SHP77 treated with DMSO at 0.1 percent for 48 hours (cell line): ENCODE measurements at regions not wholly inside any gene's neighbourhood (a gene's known extent, or its start where the extent isn't known, plus 50 kb on each side); places are given as distances from the start of the nearest gene placed in this dataset.

ENCODE experiments used
- DNase-seq: peaks from one replicate; lab custom pipeline; 2025; lab: John Stamatoyannopoulos, UW

- no peak for DNase-seq
Observed at GRCh38 chr22:48695251-48695650, 1132.4 kb downstream of the BRD1 start.

- no peak for DNase-seq
Observed at GRCh38 chr22:48694296-48694883, 1133.3 kb downstream of the BRD1 start.

- DNase-seq = no peak
Observed at GRCh38 chr22:48693377-48694135, 1134.1 kb downstream of the BRD1 start.

GRCh38 chr22:48692734-48693376, 1134.8 kb downstream of the BRD1 start:
- DNase-seq = no peak

GRCh38 chr22:48691431-48691851, 1136.2 kb downstream of the BRD1 start:
- DNase-seq = no peak

- DNase-seq = no peak
Observed at GRCh38 chr22:48690583-48691317, 1136.9 kb downstream of the BRD1 start.

GRCh38 chr22:48689206-48689605, 1138.5 kb downstream of the BRD1 start:
- DNase-seq = no peak

GRCh38 chr22:48688366-48688765, 1139.3 kb downstream of the BRD1 start:
- no peak for DNase-seq

- DNase-seq = no peak
Observed at GRCh38 chr22:48687606-48688005, 1140.1 kb downstream of the BRD1 start.

GRCh38 chr22:48686694-48687302, 1140.9 kb downstream of the BRD1 start:
- DNase-seq = no peak

GRCh38 chr22:48685767-48686166, 1141.9 kb downstream of the BRD1 start:
- DNase-seq = no peak

- DNase-seq = no peak
Observed at GRCh38 chr22:48683640-48684039, 1144.0 kb downstream of the BRD1 start.

GRCh38 chr22:48682504-48682903, 1145.2 kb downstream of the BRD1 start:
- no peak for DNase-seq

GRCh38 chr22:48680601-48681000, 1147.1 kb downstream of the BRD1 start:
- DNase-seq = no peak

- DNase-seq = no peak
Observed at GRCh38 chr22:48679656-48680555, 1147.8 kb downstream of the BRD1 start.

- DNase-seq = no peak
Observed at GRCh38 chr22:48678171-48679135, 1149.2 kb downstream of the BRD1 start.

GRCh38 chr22:48677621-48678020, 1150.1 kb downstream of the BRD1 start:
- DNase-seq = no peak

- no peak for DNase-seq
Observed at GRCh38 chr22:48677168-48677520, 1150.5 kb downstream of the BRD1 start.

GRCh38 chr22:48676266-48677167, 1151.2 kb downstream of the BRD1 start:
- DNase-seq = no peak
